H1 (cell line): ENCODE measurements at regions not wholly inside any gene's neighbourhood (a gene's known extent, or its start where the extent isn't known, plus 50 kb on each side); places are given as distances from the start of the nearest gene placed in this dataset.

Source experiments
- CTCF ChIA-PET: fragments of 300-600 bp; sonication (Branson Sonifier 250); formaldehyde crosslinking; loops from one replicate; lab custom pipeline; 2021; ENCODE audit not compliant: partially characterized antibody; lab: Charles Lee
- POLR2A ChIA-PET: fragments of 300-600 bp; sonication (Branson Sonifier 250); formaldehyde crosslinking; loops from one replicate; lab custom pipeline; 2021; ENCODE audit warnings: inconsistent platforms; ENCODE audit not compliant: partially characterized antibody; lab: Charles Lee
- DNase-seq, 2 experiments: peaks; one replicate each; pipeline versions ENCODE4 v3.0.0 to v3.0.0-alpha.2; 2010 to 2022; ENCODE audit warnings: low spot score in 2 of 2, low read depth in 1 of 2, mixed read lengths in 1 of 2
- FAIRE-seq: peaks from 2 replicates; lab custom pipeline; 2011; peaks lifted over from hg19 to GRCh38; lab: Jason Lieb, UNC
- H2AFZ ChIP-seq: 2 replicates; pipeline ENCODE4 v1.8.1; 2012; ENCODE audit warnings: low read length, inconsistent platforms
- H2AK5ac ChIP-seq: 2 replicates; pipeline ENCODE4 v1.6.1; 2013; ENCODE audit warnings: low read depth, low read length
- H2BK120ac ChIP-seq: replicated peaks from 2 replicates; pipeline ENCODE3; 2013; ENCODE audit warnings: low read depth, low read length, inconsistent platforms
- H2BK12ac ChIP-seq: 2 replicates; pipeline ENCODE4 v1.6.1; 2013; ENCODE audit warnings: low read depth, low read length
- H2BK15ac ChIP-seq: 2 replicates; pipeline ENCODE4 v1.6.1; 2013; ENCODE audit warnings: low read length
- H2BK20ac ChIP-seq: 2 replicates; pipeline ENCODE4 v1.6.1; 2013; ENCODE audit warnings: low read length
- H2BK5ac ChIP-seq: 2 replicates; pipeline ENCODE4 v1.6.1; 2013; ENCODE audit warnings: low read depth, low read length
- H3K14ac ChIP-seq: 2 replicates; pipeline ENCODE4 v1.6.1; 2013; ENCODE audit warnings: inconsistent platforms; ENCODE audit not compliant: insufficient read length
- H3K18ac ChIP-seq: 2 replicates; pipeline ENCODE4 v1.6.1; 2013; ENCODE audit warnings: low read length; ENCODE audit errors: extremely low read depth
- H3K23ac ChIP-seq: 2 replicates; pipeline ENCODE4 v1.6.1; 2013; ENCODE audit warnings: inconsistent platforms; ENCODE audit not compliant: insufficient read length
- H3K23me2 ChIP-seq: 2 replicates; pipeline ENCODE4 v1.6.1; 2013; ENCODE audit warnings: low read depth, low read length
- H3K27ac ChIP-seq: 2 replicates; pipeline ENCODE4 v1.6.1; 2011; ENCODE audit warnings: low read depth, low read length, inconsistent platforms
- H3K27me3 ChIP-seq, 4 experiments: replicated peaks in 1 of 4; 1 replicate in 1 of 4; 2 replicates in 3 of 4; pipeline versions ENCODE4 v1.6.1 to v1.8.1; 2011 to 2013; ENCODE audit warnings: low read length in 3 of 4, mild to moderate bottlenecking in 3 of 4, inconsistent platforms in 2 of 4, mixed read lengths in 2 of 4, moderate library complexity in 1 of 4; ENCODE audit not compliant: control insufficient read depth in 3 of 4, insufficient read depth in 3 of 4; ENCODE audit errors: extremely low read depth in 1 of 4
- H3K36me3 ChIP-seq, 4 experiments: 2 replicates each; pipeline versions ENCODE4 v1.6.1 to v1.8.1; 2011 to 2013; ENCODE audit warnings: mild to moderate bottlenecking in 4 of 4, low read length in 3 of 4, moderate library complexity in 2 of 4, control low read depth in 1 of 4, inconsistent platforms in 1 of 4; ENCODE audit not compliant: insufficient read depth in 4 of 4, control insufficient read depth in 2 of 4
- H3K4ac ChIP-seq: replicated peaks from 2 replicates; pipeline ENCODE3; 2013; ENCODE audit warnings: low read length, low read depth, mixed read lengths, inconsistent platforms; ENCODE audit not compliant: insufficient read length
- H3K4me1 ChIP-seq, 4 experiments: replicated peaks in 1 of 4; 1 replicate in 1 of 4; 2 replicates in 3 of 4; pipeline versions ENCODE4 v1.6.1 to v1.8.1; 2011 to 2013; ENCODE audit warnings: low read length in 3 of 4, inconsistent platforms in 2 of 4, mixed read lengths in 1 of 4; ENCODE audit not compliant: insufficient read depth in 4 of 4, control insufficient read depth in 3 of 4
- H3K4me2 ChIP-seq, 2 experiments: 2 replicates each; pipeline versions ENCODE4 v1.6.1 to v1.8.1; 2011 to 2013; ENCODE audit warnings: low read depth in 2 of 2, low read length in 2 of 2, control low read depth in 1 of 2, inconsistent platforms in 1 of 2, mild to moderate bottlenecking in 1 of 2; ENCODE audit not compliant: insufficient read depth in 1 of 2
- H3K4me3 ChIP-seq, 4 experiments: fragments of 200-600, 300-600 bp in 1 of 4; sonication (generic), shearing (Covaris generic), sonication (Bioruptor Twin) in 1 of 4; 2 replicates each; pipeline versions ENCODE4 v1.5.1 to v1.8.1; 2011 to 2016; ENCODE audit warnings: low read length in 4 of 4, low read depth in 3 of 4, control low read depth in 2 of 4, inconsistent platforms in 2 of 4, mild to moderate bottlenecking in 2 of 4, mixed read lengths in 1 of 4, moderate library complexity in 1 of 4; ENCODE audit not compliant: insufficient read depth in 2 of 4; ENCODE audit errors: extremely low read depth in 1 of 4
- H3K56ac ChIP-seq: replicated peaks from 2 replicates; pipeline ENCODE3; 2013; ENCODE audit warnings: low read depth, mild to moderate bottlenecking, mixed read lengths, low read length, inconsistent platforms; ENCODE audit not compliant: insufficient read length
- H3K79me1 ChIP-seq: 2 replicates; pipeline ENCODE4 v1.6.1; 2013; ENCODE audit warnings: low read depth, low read length, control low read depth
- H3K79me2 ChIP-seq, 2 experiments: 2 replicates each; pipeline versions ENCODE4 v1.6.1 to v1.8.1; 2012 to 2013; ENCODE audit warnings: low read length in 2 of 2, mild to moderate bottlenecking in 2 of 2, inconsistent platforms in 1 of 2; ENCODE audit not compliant: insufficient read depth in 2 of 2, control insufficient read depth in 1 of 2
- H3K9ac ChIP-seq, 4 experiments: replicated peaks in 1 of 4; 1 replicate in 1 of 4; 2 replicates in 3 of 4; pipeline versions ENCODE4 v1.6.1 to v1.8.1; 2011 to 2013; ENCODE audit warnings: low read depth in 3 of 4, low read length in 3 of 4, control low read depth in 2 of 4, mild to moderate bottlenecking in 2 of 4, moderate library complexity in 2 of 4, inconsistent platforms in 1 of 4; ENCODE audit errors: extremely low read depth in 1 of 4
- H3K9me3 ChIP-seq, 2 experiments: 2 replicates each; pipeline versions ENCODE4 v1.6.1 to v1.8.1; 2012 to 2013; ENCODE audit warnings: mild to moderate bottlenecking in 2 of 2, moderate library complexity in 2 of 2, control low read depth in 1 of 2, inconsistent platforms in 1 of 2, low read depth in 1 of 2, low read length in 1 of 2, mixed read lengths in 1 of 2; ENCODE audit not compliant: insufficient read depth in 2 of 2
- H4K20me1 ChIP-seq, 2 experiments: replicated peaks in 1 of 2; 2 replicates each; pipeline versions ENCODE3 to v1.8.1; 2011 to 2013; ENCODE audit warnings: inconsistent platforms in 2 of 2, low read length in 2 of 2, mild to moderate bottlenecking in 1 of 2; ENCODE audit not compliant: insufficient read depth in 2 of 2, control insufficient read depth in 1 of 2
- H4K5ac ChIP-seq: 2 replicates; pipeline ENCODE4 v1.6.1; 2013; ENCODE audit warnings: low read length, low read depth, mixed read lengths, inconsistent platforms; ENCODE audit not compliant: insufficient read length
- H4K8ac ChIP-seq: 2 replicates; pipeline ENCODE4 v1.8.0; 2013; ENCODE audit warnings: mild to moderate bottlenecking, moderate library complexity, low read length, inconsistent platforms; ENCODE audit not compliant: insufficient read depth; ENCODE audit errors: extremely low read depth
- H4K91ac ChIP-seq: replicated peaks from 2 replicates; pipeline ENCODE3; 2013; ENCODE audit warnings: low read length, mixed read lengths, inconsistent platforms; ENCODE audit not compliant: insufficient read length
- CBX5 ChIP-seq: fragments of 300-800, 300-1000 bp; sonication (generic); IDR thresholded peaks from 2 replicates; pipeline ENCODE4 v1.7.1; 2016; ENCODE audit warnings: antibody characterized with exemption, low read length, low read depth
- CBX8 ChIP-seq: fragments of 300-800, 300-1000 bp; sonication (generic); IDR thresholded peaks from 2 replicates; pipeline ENCODE4 v1.7.1; 2016; ENCODE audit warnings: low read depth, low read length, borderline replicate concordance
- CHD1 ChIP-seq: IDR thresholded peaks from 2 replicates; pipeline ENCODE4 v1.6.1; 2012; ENCODE audit warnings: low read depth, low read length, improper control_type of control experiment
- EP300 ChIP-seq, 2 experiments: IDR thresholded peaks; 1 replicate in 1 of 2; 2 replicates in 1 of 2; pipeline ENCODE4 v1.6.1; 2011 to 2012; ENCODE audit warnings: low read depth in 2 of 2, low read length in 2 of 2, mild to moderate bottlenecking in 2 of 2, borderline replicate concordance in 1 of 2, inconsistent platforms in 1 of 2, moderate library complexity in 1 of 2
- EZH2 ChIP-seq: fragments of 200-600 bp; sonication (generic); IDR thresholded peaks from 2 replicates; pipeline ENCODE4 v1.7.1; 2012; ENCODE audit warnings: low read depth, mild to moderate bottlenecking, moderate library complexity, low read length, inconsistent platforms; ENCODE audit not compliant: severe bottlenecking
- JUN ChIP-seq: IDR thresholded peaks from 2 replicates; pipeline ENCODE4 v1.6.1; 2011; ENCODE audit warnings: low read depth, mild to moderate bottlenecking, improper control_type of control experiment, low read length
- KDM1A ChIP-seq: fragments of 200-600, 300-600 bp; sonication (generic); IDR thresholded peaks from 2 replicates; pipeline ENCODE4 v1.7.1; 2016; ENCODE audit warnings: mild to moderate bottlenecking, low read length, borderline replicate concordance
- POU5F1 ChIP-seq: IDR thresholded peaks from 2 replicates; pipeline ENCODE4 v1.6.1; 2011; ENCODE audit warnings: low read depth, mild to moderate bottlenecking, low read length, moderate library complexity
- RFX5 ChIP-seq: IDR thresholded peaks from 2 replicates; pipeline ENCODE4 v1.6.1; 2011; ENCODE audit warnings: low read depth, low read length, improper control_type of control experiment, borderline replicate concordance
- RNF2 ChIP-seq: fragments of 200-900, 300-1000 bp; sonication (generic); IDR thresholded peaks from 2 replicates; pipeline ENCODE4 v1.7.1; 2016; ENCODE audit warnings: borderline replicate concordance, low read depth, mild to moderate bottlenecking, antibody characterized with exemption, low read length; ENCODE audit not compliant: poor library complexity, severe bottlenecking; ENCODE audit errors: missing control alignments
- TAF1 ChIP-seq: IDR thresholded peaks from 2 replicates; pipeline ENCODE4 v1.6.1; 2011; ENCODE audit warnings: mild to moderate bottlenecking, low read depth, low read length
- TEAD4 ChIP-seq: IDR thresholded peaks from 2 replicates; pipeline ENCODE4 v1.6.1; 2012; ENCODE audit warnings: low read depth, low read length, inconsistent platforms, mixed read lengths
- YY1 ChIP-seq: IDR thresholded peaks from 2 replicates; pipeline ENCODE4 v1.6.1; 2011; ENCODE audit warnings: low read depth, mild to moderate bottlenecking, low read length
- ZNF274 ChIP-seq: IDR thresholded peaks from 2 replicates; pipeline ENCODE4 v1.7.0; 2012; ENCODE audit warnings: low read length, borderline replicate concordance; ENCODE audit errors: extremely low read depth
- WGBS, 2 experiments: shearing (Covaris generic) in 1 of 2; methylation state at CpG; one replicate each; pipeline versions ENCODE4 v1.1.6 to v1.1.7; 2013 to 2015; ENCODE audit warnings: low lambda C conversion rate in 2 of 2, mixed read lengths in 2 of 2, inconsistent platforms in 1 of 2, low coverage in 1 of 2, missing lambda C conversion rate in 1 of 2; ENCODE audit not compliant: insufficient replicate concordance in 2 of 2, insufficient coverage in 1 of 2, insufficient read length in 1 of 2; ENCODE audit errors: extremely low coverage in 1 of 2, missing lambda C conversion rate in 1 of 2; 5-methylcytosine and 5-hydroxymethylcytosine counted together

- ChIA-PET CTCF (no interaction called here), POLR2A (no interaction called here)
- DNase-seq (no peak), FAIRE-seq (no peak)
- H3K56ac ChIP-seq: no peak overlapping the region
- TF ChIP-seq JUN (no peak), EP300 (IDR thresholded peaks at IDR 0.05; ENCODE audit: borderline replicate concordance in 1 of 2, low read depth in 2 of 2, low read length in 2 of 2) (no peak), EZH2 (no peak), ZNF274 (no peak), CBX5 (no peak), CHD1 (no peak), CBX8 (no peak), YY1 (no peak), POU5F1 (no peak), RNF2 (no peak), TEAD4 (no peak), RFX5 (no peak), KDM1A (no peak), TAF1 (no peak)
- H3K79me2 ChIP-seq: no peaks in the 10 kb centered on the region
- no peaks in the 10 kb centered on the region for H3K36me3 ChIP-seq
- H3K4me2 ChIP-seq: no peak overlapping the region
- H2AFZ ChIP-seq: no peak overlapping the region
- H3K9me3 ChIP-seq: no peaks in the 10 kb centered on the region
- no peaks in the 10 kb centered on the region for H3K79me1 ChIP-seq
- no peak overlapping the region; the same call in 1 of the 2 replicates for H2BK12ac ChIP-seq
- H3K27ac ChIP-seq: no peak overlapping the region
- H2BK15ac ChIP-seq: no peak overlapping the region
- H4K91ac ChIP-seq: no peak overlapping the region
- no peaks in the 10 kb centered on the region for H3K23me2 ChIP-seq
- H3K23ac ChIP-seq: no peak overlapping the region
- H3K18ac ChIP-seq: no peak overlapping the region
- H3K4me3 ChIP-seq: no peak overlapping the region
- H3K4ac ChIP-seq: no peak overlapping the region
- H3K4me1 ChIP-seq: peaks cover 5 to 17% (median 10%) of the 10 kb centered on the region in 4 experiments; a peak in 6 of 7 replicates
- no peak overlapping the region for H2BK5ac ChIP-seq
- WGBS, 2 experiments: 95% methylated on average over 7 of the region's 7 CpGs; no CpG with 5 or more reads in 1 of the 2 experiments
- H3K14ac ChIP-seq: no peak overlapping the region
- H3K27me3 ChIP-seq: peaks cover 0 to 12% (median 6%) of the 10 kb centered on the region in 4 experiments; a peak in 3 of 7 replicates
- no peak overlapping the region for H2BK120ac ChIP-seq
- H4K5ac ChIP-seq: no peak overlapping the region
- no peak overlapping the region for H3K9ac ChIP-seq
- H2AK5ac ChIP-seq: no peak overlapping the region
- no peaks in the 10 kb centered on the region for H4K20me1 ChIP-seq
- 0 out of 2 replicates have a peak overlapping the region, but pooled peaks have one; percentile 48 for H2BK20ac ChIP-seq
- H4K8ac ChIP-seq: no peak overlapping the region
These were observed 1381.4 kb downstream of the TBC1D22A start for GRCh38 chr22:48143856-48144255.
